ENCODE measurements at regions not wholly inside any gene's neighbourhood (a gene's known extent, or its start where the extent isn't known, plus 50 kb on each side); places are given as distances from the start of the nearest gene placed in this dataset.

DNA sequence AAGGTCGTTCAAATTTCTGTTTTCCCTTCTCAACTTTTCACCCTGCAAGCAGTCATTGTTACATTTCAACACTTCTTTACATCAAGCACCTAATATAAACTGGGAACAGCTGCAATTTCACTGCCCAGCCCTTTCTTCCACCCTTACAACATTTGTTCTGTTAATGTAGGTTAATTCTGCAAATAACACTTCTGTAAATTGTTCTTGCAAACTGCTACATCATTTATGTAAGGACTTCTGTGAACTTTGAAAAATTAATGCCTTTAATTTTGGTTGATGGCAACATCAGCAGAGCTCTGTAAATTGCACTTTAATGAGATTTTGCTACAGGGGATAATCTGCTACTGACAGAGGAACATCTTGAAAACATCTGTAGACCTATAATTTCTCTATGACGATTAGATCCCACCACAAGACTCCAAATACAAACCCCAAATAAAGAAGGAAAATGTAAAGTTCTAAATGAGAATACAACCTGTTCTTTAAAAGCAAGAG lies 93.5 kb downstream of the ZIC4 start:
- Histone ChIP-seq H3K4me2 (ENCODE audit: low read length) (no peak overlapping the region), H3K9me3 (ENCODE audit: insufficient read depth, low read depth, low read length) (no peaks in the 10 kb centered on the region), H3K27ac (ENCODE audit: low read depth, low read length) (no peak overlapping the region), H3K9ac (ENCODE audit: low read length) (no peak overlapping the region), H3K79me2 (ENCODE audit: insufficient read depth, low read length) (no peaks in the 10 kb centered on the region), H2AFZ (ENCODE audit: low read depth, low read length) (no peak overlapping the region), H3K4me1 (ENCODE audit: insufficient read depth, low read length) (no peaks in the 10 kb centered on the region), H3K4me3 (ENCODE audit: insufficient read depth, low read depth, low read length) (no peak overlapping the region), H4K20me1 (ENCODE audit: insufficient read depth, low read length) (no peaks in the 10 kb centered on the region), H3K36me3 (ENCODE audit: insufficient read depth, low read length) (no peaks in the 10 kb centered on the region), H3K27me3 (ENCODE audit: insufficient read depth, low read length) (no peaks in the 10 kb centered on the region)
- no peak for TF ChIP-seq EZH2 (IDR thresholded peaks at IDR 0.05; ENCODE audit: insufficient read depth, low read length)
- no peak for TF ChIP-seq CTCF (IDR thresholded peaks at IDR 0.05; ENCODE audit: insufficient read depth, low read depth, low read length)
- Mint-ChIP-seq H3K4me3 (ENCODE audit: unreplicated experiment) (no peak overlapping the region), H3K4me1 (ENCODE audit: low read depth, unreplicated experiment) (no peaks in the 10 kb centered on the region), H3K27ac (ENCODE audit: unreplicated experiment) (no peak overlapping the region), H3K27me3 (ENCODE audit: low read depth, unreplicated experiment) (peaks cover 8% of the 10 kb centered on the region), H3K36me3 (ENCODE audit: low read depth, unreplicated experiment) (no peaks in the 10 kb centered on the region), H3K9me3 (ENCODE audit: unreplicated experiment) (no peaks in the 10 kb centered on the region)
- FAIRE-seq (no peak), DNase-seq (ENCODE audit: low read depth) (no peak)

DNA sequence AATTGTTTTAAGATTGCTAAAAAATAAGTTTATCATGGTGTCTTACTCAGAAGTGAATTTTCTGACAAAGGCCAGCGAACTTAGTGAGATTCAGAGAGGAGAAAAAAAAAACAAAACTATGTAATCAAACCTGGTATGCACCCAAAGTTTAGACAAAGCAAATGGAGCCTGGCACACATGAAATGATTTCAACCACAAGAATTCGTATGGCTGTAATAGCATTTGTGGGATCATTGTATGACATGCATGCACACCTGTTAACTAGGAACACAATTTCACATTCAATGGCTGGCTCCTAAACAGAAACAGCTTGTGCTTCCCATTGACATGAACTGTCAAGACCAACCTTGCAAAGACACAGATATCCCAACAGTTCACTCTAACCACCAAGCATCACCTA lies 94.6 kb downstream of the ZIC4 start:
- no peak for FAIRE-seq
- no peak overlapping the region for H3K27ac Mint-ChIP-seq (ENCODE audit: unreplicated experiment)
- no peak for DNase-seq (ENCODE audit: low read depth)

More for the DNA sequence above, 94.6 kb downstream of the ZIC4 start:
- no peaks in the 10 kb centered on the region for H3K36me3 ChIP-seq (ENCODE audit: insufficient read depth, low read length)
- peaks cover 8% of the 10 kb centered on the region for H3K27me3 Mint-ChIP-seq (ENCODE audit: low read depth, unreplicated experiment)
- H3K9ac ChIP-seq (ENCODE audit: low read length) = no peak overlapping the region
- no peaks in the 10 kb centered on the region for H3K36me3 Mint-ChIP-seq (ENCODE audit: low read depth, unreplicated experiment)
- no peaks in the 10 kb centered on the region for H3K27me3 ChIP-seq (ENCODE audit: insufficient read depth, low read length)
- no peaks in the 10 kb centered on the region for H3K4me1 ChIP-seq (ENCODE audit: insufficient read depth, low read length)
- H3K4me2 ChIP-seq (ENCODE audit: low read length) = no peak overlapping the region
- no peak overlapping the region for H2AFZ ChIP-seq (ENCODE audit: low read depth, low read length)
- H3K9me3 ChIP-seq (ENCODE audit: insufficient read depth, low read depth, low read length) = no peaks in the 10 kb centered on the region
- no peak for TF ChIP-seq EZH2 (IDR thresholded peaks at IDR 0.05; ENCODE audit: insufficient read depth, low read length)
- TF ChIP-seq CTCF (IDR thresholded peaks at IDR 0.05; ENCODE audit: insufficient read depth, low read depth, low read length) = no peak
- H3K4me1 Mint-ChIP-seq (ENCODE audit: low read depth, unreplicated experiment) = no peaks in the 10 kb centered on the region
- H4K20me1 ChIP-seq (ENCODE audit: insufficient read depth, low read length) = no peaks in the 10 kb centered on the region
- no peak overlapping the region for H3K27ac ChIP-seq (ENCODE audit: low read depth, low read length)
- H3K9me3 Mint-ChIP-seq (ENCODE audit: unreplicated experiment) = no peaks in the 10 kb centered on the region
- no peaks in the 10 kb centered on the region for H3K79me2 ChIP-seq (ENCODE audit: insufficient read depth, low read length)
- H3K4me3 Mint-ChIP-seq (ENCODE audit: unreplicated experiment) = no peak overlapping the region
- no peak overlapping the region for H3K4me3 ChIP-seq (ENCODE audit: insufficient read depth, low read depth, low read length)
